WTC11 (cell line): ENCODE measurements at regions not wholly inside any gene's neighbourhood (a gene's known extent, or its start where the extent isn't known, plus 50 kb on each side); places are given as distances from the start of the nearest gene placed in this dataset.

Source experiments
- ATAC-seq: fragments of 200-7000 bp; cut with Tn5 transposase; 2 replicates; pipeline ENCODE4 v1.10.0; 2021; ENCODE audit warnings: mild to moderate bottlenecking, moderate library complexity
- CTCF ChIA-PET: fragments of 300-600 bp; sonication (Branson Sonifier 250); formaldehyde crosslinking; loops from one replicate; lab custom pipeline; 2021; ENCODE audit warnings: antibody characterized with exemption; lab: Charles Lee
- POLR2A ChIA-PET: fragments of 350-600 bp; sonication (Branson Sonifier 250); formaldehyde crosslinking; loops from one replicate; lab custom pipeline; 2021; ENCODE audit warnings: antibody characterized with exemption; lab: Charles Lee
- DNase-seq: peaks from one replicate; pipeline ENCODE4 v3.0.0; 2021; ENCODE audit warnings: low spot score
- H3K27ac Mint-ChIP-seq: 2 replicates; pipeline ENCODE4 v1.8.0; 2021; ENCODE audit warnings: mixed read lengths
- H3K27me3 Mint-ChIP-seq: 2 replicates; pipeline ENCODE4 v1.8.0; 2021; ENCODE audit warnings: low read depth, mild to moderate bottlenecking, moderate library complexity, mixed read lengths
- H3K36me3 Mint-ChIP-seq: 2 replicates; pipeline ENCODE4 v1.8.0; 2021; ENCODE audit warnings: mixed read lengths
- H3K4me1 Mint-ChIP-seq: 2 replicates; pipeline ENCODE4 v1.8.0; 2022; ENCODE audit warnings: mixed read lengths
- H3K4me3 Mint-ChIP-seq: 2 replicates; pipeline ENCODE4 v1.8.0; 2021; ENCODE audit warnings: mild to moderate bottlenecking, moderate library complexity, mixed read lengths
- H3K9me3 Mint-ChIP-seq: 2 replicates; pipeline ENCODE4 v1.8.0; 2021; ENCODE audit warnings: mixed read lengths
- AFF4 ChIP-seq: sonication (generic); formaldehyde crosslinking; IDR thresholded peaks from 2 replicates; pipeline ENCODE4 v1.8.1; 2023; ENCODE audit warnings: mild to moderate bottlenecking, missing genetic modification reagents, borderline replicate concordance
- ATF1 ChIP-seq: sonication (generic); formaldehyde crosslinking; IDR thresholded peaks from 2 replicates; pipeline ENCODE4 v1.8.1; 2023; ENCODE audit warnings: mild to moderate bottlenecking, moderate library complexity, missing genetic modification reagents
- ELF4 ChIP-seq: sonication (generic); formaldehyde crosslinking; IDR thresholded peaks from 2 replicates; pipeline ENCODE4 v1.8.1; 2022; ENCODE audit warnings: low read depth, mild to moderate bottlenecking, moderate library complexity, missing genetic modification reagents
- EMX1 ChIP-seq: fragments of 250-450 bp; sonication (Bioruptor Pico); IDR thresholded peaks from 2 replicates; pipeline ENCODE4 v1.8.0; 2021; ENCODE audit warnings: mild to moderate bottlenecking
- IRF2 ChIP-seq: sonication (generic); formaldehyde crosslinking; IDR thresholded peaks from 2 replicates; pipeline ENCODE4 v1.8.0; 2022; ENCODE audit warnings: low read depth, missing genetic modification reagents, borderline replicate concordance
- MYBL2 ChIP-seq: sonication (generic); formaldehyde crosslinking; IDR thresholded peaks from 2 replicates; pipeline ENCODE4 v1.8.1; 2023; ENCODE audit warnings: mild to moderate bottlenecking, moderate library complexity, missing genetic modification reagents
- RORB ChIP-seq: fragments of 250-450 bp; sonication (Bioruptor Pico); IDR thresholded peaks from 2 replicates; pipeline ENCODE4 v1.9.0; 2021; ENCODE audit warnings: mild to moderate bottlenecking
- ZNF121 ChIP-seq: sonication (generic); formaldehyde crosslinking; IDR thresholded peaks from 2 replicates; pipeline ENCODE4 v1.8.0; 2023; ENCODE audit warnings: missing genetic modification reagents
- ZNF281 ChIP-seq: sonication (generic); formaldehyde crosslinking; IDR thresholded peaks from 2 replicates; pipeline ENCODE4 v1.8.0; 2023; ENCODE audit warnings: mild to moderate bottlenecking, missing genetic modification reagents
- ZNF416 ChIP-seq: fragments of 250-450 bp; sonication (Bioruptor Pico); IDR thresholded peaks from 2 replicates; pipeline ENCODE4 v1.9.0; 2021; ENCODE audit warnings: mild to moderate bottlenecking, inconsistent platforms
- ZNF423 ChIP-seq: fragments of 250-450 bp; sonication (Bioruptor Pico); IDR thresholded peaks from 2 replicates; pipeline ENCODE4 v2.1.2; 2022; ENCODE audit warnings: mild to moderate bottlenecking, moderate library complexity
- ZNF532 ChIP-seq: fragments of 250-450 bp; sonication (Bioruptor Pico); IDR thresholded peaks from 2 replicates; pipeline ENCODE4 v1.9.0; 2021; ENCODE audit warnings: mild to moderate bottlenecking, borderline replicate concordance
- ZNF671 ChIP-seq: fragments of 250-450 bp; sonication (Bioruptor Pico); IDR thresholded peaks from 2 replicates; pipeline ENCODE4 v1.8.0; 2021; ENCODE audit warnings: mild to moderate bottlenecking

GRCh38 chr2:8543060-8543382 is 138.8 kb upstream of the ID2 start:
- ATAC-seq (no peak), DNase-seq (no peak)
- Mint-ChIP-seq H3K27ac (no peak overlapping the region), H3K9me3 (no peaks in the 10 kb centered on the region), H3K27me3 (no peaks in the 10 kb centered on the region), H3K4me1 (0 out of 2 replicates have a peak, but pooled peaks cover 3% of the 10 kb centered on the region), H3K36me3 (no peaks in the 10 kb centered on the region), H3K4me3 (no peak overlapping the region)
- TF ChIP-seq AFF4 (CRISPR knock-in tag) (no peak), MYBL2 (CRISPR knock-in tag) (no peak), ZNF121 (CRISPR knock-in tag) (no peak), ZNF423 (CRISPR knock-in tag) (no peak), ZNF532 (CRISPR knock-in tag) (no peak), ELF4 (CRISPR knock-in tag) (no peak), ATF1 (CRISPR knock-in tag) (no peak)
- ChIA-PET POLR2A (no interaction called here), CTCF (interaction anchor here (0.6 kb wide), 1 partner anchor 326 kb away, joined by 3 read pairs; no protein-coding TSS in a partner anchor)

GRCh38 chr2:8543383-8544170 is 138.3 kb upstream of the ID2 start:
- no peaks in the 10 kb centered on the region for H3K9me3 Mint-ChIP-seq
- CTCF ChIA-PET, result interaction anchor here (0.6 kb wide), 1 partner anchor 325 kb away, joined by 3 read pairs; no protein-coding TSS in a partner anchor
- TF ChIP-seq RORB, result no peak
- TF ChIP-seq EMX1 (CRISPR knock-in tag), result no peak
- no peak for TF ChIP-seq ZNF416 (CRISPR knock-in tag)
- no peak for TF ChIP-seq ZNF281 (CRISPR knock-in tag)
- no peak for TF ChIP-seq AFF4 (CRISPR knock-in tag)
- no peak for TF ChIP-seq IRF2
- no peak for TF ChIP-seq ZNF671
- TF ChIP-seq, all 79 proteins: peak for 0
- Mint-ChIP-seq H3K27me3 (no peaks in the 10 kb centered on the region), H3K4me1 (no peaks in the 10 kb centered on the region), H3K27ac (no peak overlapping the region), H3K4me3 (no peak overlapping the region), H3K36me3 (no peaks in the 10 kb centered on the region)
- no peak for ATAC-seq
- DNase-seq, result no peak
- POLR2A ChIA-PET, result no interaction called here
